ENCODE measurements at regions not wholly inside any gene's neighbourhood (a gene's known extent, or its start where the extent isn't known, plus 50 kb on each side); places are given as distances from the start of the nearest gene placed in this dataset.

GRCh38 chr6:40894962-40895799, 143.8 kb downstream of the UNC5CL start (continued):
- TF ChIP-seq, protein P1, sequence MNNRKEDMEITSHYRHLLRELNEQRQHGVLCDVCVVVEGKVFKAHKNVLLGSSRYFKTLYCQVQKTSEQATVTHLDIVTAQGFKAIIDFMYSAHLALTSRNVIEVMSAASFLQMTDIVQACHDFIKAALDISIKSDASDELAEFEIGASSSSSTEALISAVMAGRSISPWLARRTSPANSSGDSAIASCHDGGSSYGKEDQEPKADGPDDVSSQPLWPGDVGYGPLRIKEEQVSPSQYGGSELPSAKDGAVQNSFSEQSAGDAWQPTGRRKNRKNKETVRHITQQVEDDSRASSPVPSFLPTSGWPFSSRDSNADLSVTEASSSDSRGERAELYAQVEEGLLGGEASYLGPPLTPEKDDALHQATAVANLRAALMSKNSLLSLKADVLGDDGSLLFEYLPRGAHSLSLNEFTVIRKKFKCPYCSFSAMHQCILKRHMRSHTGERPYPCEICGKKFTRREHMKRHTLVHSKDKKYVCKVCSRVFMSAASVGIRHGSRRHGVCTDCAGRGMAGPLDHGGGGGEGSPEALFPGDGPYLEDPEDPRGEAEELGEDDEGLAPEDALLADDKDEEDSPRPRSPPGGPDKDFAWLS (CRISPR knock-in tag; IDR thresholded peaks at IDR 0.05; ENCODE audit: borderline replicate concordance), result no peak
- no peak for TF ChIP-seq ZNF713 (CRISPR knock-in tag; IDR thresholded peaks at IDR 0.05)
- TF ChIP-seq SUZ12 (IDR thresholded peaks at IDR 0.05; ENCODE audit: low read depth, low read length), result no peak
- no peak for TF ChIP-seq DMTF1 (CRISPR knock-in tag; IDR thresholded peaks at IDR 0.05)
- no peak for TF ChIP-seq CC2D1A (CRISPR knock-in tag; IDR thresholded peaks at IDR 0.05)
- no peak; the same call in 1 of the 2 replicates for TF ChIP-seq ZNF644 (CRISPR knock-in tag; IDR thresholded peaks at IDR 0.05; ENCODE audit: low read depth)
- TF ChIP-seq ZIK1 (CRISPR knock-in tag; IDR thresholded peaks at IDR 0.05; ENCODE audit: borderline replicate concordance, low read depth), result no peak
- TF ChIP-seq XRCC5 (optimal IDR thresholded peaks at IDR 0.05; ENCODE audit: low read length), result peak; percentile 55
- no peak for TF ChIP-seq RCOR2 (CRISPR knock-in tag; IDR thresholded peaks at IDR 0.05)
- no peak for TF ChIP-seq ZNF660 (CRISPR knock-in tag; IDR thresholded peaks at IDR 0.05; ENCODE audit: borderline replicate concordance, low read depth)
- peak; percentile 43 for TF ChIP-seq YY1 (IDR thresholded peaks at IDR 0.05; ENCODE audit: insufficient read depth, insufficient replicate concordance, low read depth, low read length)
